Endothelial cell of umbilical vein (primary cell): ENCODE measurements at regions not wholly inside any gene's neighbourhood (a gene's known extent, or its start where the extent isn't known, plus 50 kb on each side); places are given as distances from the start of the nearest gene placed in this dataset.
"Not testable (repeated sequence)": the region's sequence is repeated elsewhere in the genome, so short reads cannot be mapped to it uniquely, and the experiment has no call there.

ENCODE experiments used
- MYC ChIP-seq: IDR thresholded peaks from one replicate; pipeline ENCODE4 v1.6.1; 2011; ENCODE audit warnings: mild to moderate bottlenecking, low read depth, low read length
- POLR2A ChIP-seq: IDR thresholded peaks from 2 replicates; pipeline ENCODE4 v1.6.1; 2012; ENCODE audit warnings: low read depth, mild to moderate bottlenecking, control low read depth, low read length

DNA sequence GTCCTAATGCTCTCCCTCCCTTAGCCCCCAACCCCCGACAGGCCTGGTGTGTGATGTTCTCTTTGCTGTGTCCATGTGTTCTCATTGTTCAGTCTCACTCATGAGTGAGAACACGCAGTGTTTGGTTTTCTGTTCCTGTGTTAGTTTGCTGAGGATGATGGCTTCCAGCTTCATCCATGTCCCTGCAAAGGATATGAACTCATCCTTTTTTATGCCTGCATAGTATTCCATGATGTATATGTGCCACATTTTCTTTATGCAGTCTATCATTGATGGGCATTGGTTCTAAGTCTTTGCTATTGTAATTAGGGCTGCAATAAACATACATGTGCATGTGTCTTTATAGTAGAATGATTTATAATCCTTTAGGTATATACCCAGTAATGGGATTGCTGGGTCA, 184.7 kb upstream of the AHR start:
- not testable (repeated sequence) for TF ChIP-seq MYC, POLR2A
